ENCODE measurements at regions not wholly inside any gene's neighbourhood (a gene's known extent, or its start where the extent isn't known, plus 50 kb on each side); places are given as distances from the start of the nearest gene placed in this dataset.

DNA sequence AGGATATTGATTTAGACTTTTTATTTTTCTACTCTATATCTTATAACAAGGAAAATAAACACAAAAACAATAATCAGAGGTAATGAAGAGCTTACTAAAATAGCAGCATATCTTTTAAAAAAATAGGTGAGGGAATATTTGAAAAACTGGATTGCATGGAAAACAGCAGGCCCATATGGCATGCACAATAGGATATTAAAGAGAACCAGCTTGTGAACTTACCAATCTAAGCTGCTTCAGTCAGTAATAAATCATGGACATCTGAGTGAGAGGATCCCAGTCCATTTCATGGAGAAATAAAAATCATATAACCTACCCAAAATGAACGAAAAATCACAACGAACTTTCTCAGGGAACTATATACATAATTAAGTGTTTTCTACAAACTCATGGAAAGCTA lies 634.6 kb downstream of the ADCYAP1 start:
- no peak for TF ChIP-seq POLR2AphosphoS5 (IDR thresholded peaks at IDR 0.05; ENCODE audit: low read depth, low read length)
- no peak for TF ChIP-seq POLR2A (IDR thresholded peaks at IDR 0.05; ENCODE audit: low read depth, low read length)
- TF ChIP-seq TAF1 (IDR thresholded peaks at IDR 0.05; ENCODE audit: low read depth, low read length): no peak
- TF ChIP-seq SPI1 (IDR thresholded peaks at IDR 0.05; ENCODE audit: low read depth, low read length): no peak

All from GM12891 (cell line).